ENCODE measurements at regions not wholly inside any gene's neighbourhood (a gene's known extent, or its start where the extent isn't known, plus 50 kb on each side); places are given as distances from the start of the nearest gene placed in this dataset.

DNA sequence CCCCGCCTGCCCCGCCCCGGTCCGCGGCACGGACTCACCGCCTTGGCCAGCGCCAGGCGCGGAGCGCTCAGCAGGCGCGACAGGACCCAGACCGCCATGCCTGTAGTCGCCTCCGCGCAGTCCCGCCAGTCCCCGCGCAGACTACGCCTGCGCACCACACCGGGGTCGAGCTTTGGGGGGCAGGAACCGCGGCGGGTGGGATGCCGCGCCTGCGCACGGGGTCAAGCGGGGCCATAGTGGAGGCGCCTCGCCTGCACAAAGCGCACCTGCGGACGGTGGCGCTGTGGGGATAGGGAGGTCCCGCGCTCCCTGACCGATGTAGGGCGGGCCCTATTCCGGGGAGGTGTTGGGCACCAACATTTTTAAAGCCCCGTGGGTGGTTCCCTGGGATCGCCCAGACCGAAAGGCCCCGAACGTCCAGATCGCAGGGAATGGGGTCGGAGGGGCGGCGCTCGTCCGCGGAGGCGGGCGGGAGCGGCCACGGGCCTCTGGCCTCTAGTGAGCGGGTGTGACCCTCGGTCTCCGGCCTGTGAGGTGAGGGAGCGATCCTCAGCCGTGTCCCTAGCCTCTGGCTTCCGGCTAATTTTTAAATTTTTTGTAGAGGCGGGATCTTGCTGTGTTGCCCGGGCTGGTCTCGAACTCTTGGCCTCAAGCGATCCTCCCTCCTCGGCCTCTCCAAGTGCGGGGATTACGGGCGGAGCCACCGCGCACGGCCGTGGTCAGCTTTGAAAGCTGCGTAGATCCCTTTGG is 70.8 kb upstream of the LPCAT1 start (continued):
- TF ChIP-seq, protein P1, sequence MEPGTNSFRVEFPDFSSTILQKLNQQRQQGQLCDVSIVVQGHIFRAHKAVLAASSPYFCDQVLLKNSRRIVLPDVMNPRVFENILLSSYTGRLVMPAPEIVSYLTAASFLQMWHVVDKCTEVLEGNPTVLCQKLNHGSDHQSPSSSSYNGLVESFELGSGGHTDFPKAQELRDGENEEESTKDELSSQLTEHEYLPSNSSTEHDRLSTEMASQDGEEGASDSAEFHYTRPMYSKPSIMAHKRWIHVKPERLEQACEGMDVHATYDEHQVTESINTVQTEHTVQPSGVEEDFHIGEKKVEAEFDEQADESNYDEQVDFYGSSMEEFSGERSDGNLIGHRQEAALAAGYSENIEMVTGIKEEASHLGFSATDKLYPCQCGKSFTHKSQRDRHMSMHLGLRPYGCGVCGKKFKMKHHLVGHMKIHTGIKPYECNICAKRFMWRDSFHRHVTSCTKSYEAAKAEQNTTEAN (CRISPR knock-in tag; conservative IDR thresholded peaks at IDR 0.05) = 0 out of 2 replicates have a peak, but pooled peaks have one; percentile 53
- TF ChIP-seq JUN (CRISPR knock-in tag; IDR thresholded peaks at IDR 0.05) (0 out of 2 replicates have a peak, but pooled peaks have one; percentile 25), RARG (CRISPR knock-in tag; IDR thresholded peaks at IDR 0.05; ENCODE audit: low read depth) (no peak), ZBTB25 (CRISPR knock-in tag; IDR thresholded peaks at IDR 0.05) (no peak), CEBPG (CRISPR knock-in tag; IDR thresholded peaks at IDR 0.05) (0 out of 2 replicates have a peak, but pooled peaks have one; percentile 5), NRL (CRISPR knock-in tag; IDR thresholded peaks at IDR 0.05; ENCODE audit: borderline replicate concordance) (0 out of 2 replicates have a peak, but pooled peaks have one; percentile 14), ZNF143 (CRISPR knock-in tag; IDR thresholded peaks at IDR 0.05) (0 out of 2 replicates have a peak, but pooled peaks have one; percentile 48), KDM2A (CRISPR knock-in tag; IDR thresholded peaks at IDR 0.05; ENCODE audit: borderline replicate concordance, low read depth) (peak; percentile 96), GZF1 (CRISPR knock-in tag; IDR thresholded peaks at IDR 0.05) (no peak), ZNF33B (CRISPR knock-in tag; IDR thresholded peaks at IDR 0.05) (no peak), PHF21A (CRISPR knock-in tag; IDR thresholded peaks at IDR 0.05) (peak; percentile 86), RBFOX2 (IDR thresholded peaks at IDR 0.05; ENCODE audit: low read depth, low read length) (peak; percentile 84), MBD4 (IDR thresholded peaks at IDR 0.05; ENCODE audit: borderline replicate concordance, low read length) (no peak), FOSL2 (CRISPR knock-in tag; IDR thresholded peaks at IDR 0.05) (peak; percentile 47; the same call in 1 of the 2 replicates), AHR (CRISPR knock-in tag; IDR thresholded peaks at IDR 0.05) (no peak), FOXK1 (CRISPR knock-in tag; IDR thresholded peaks at IDR 0.05; ENCODE audit: borderline replicate concordance, low read depth) (peak; percentile 62; the same call in 1 of the 2 replicates), ZNF567 (CRISPR knock-in tag; IDR thresholded peaks at IDR 0.05; ENCODE audit: borderline replicate concordance) (0 out of 2 replicates have a peak, but pooled peaks have one; percentile 67), DR1 (CRISPR knock-in tag; IDR thresholded peaks at IDR 0.05) (peak; percentile 55; the same call in 1 of the 2 replicates), ZNF674 (CRISPR knock-in tag; IDR thresholded peaks at IDR 0.05; ENCODE audit: low read depth) (no peak), ZNF383 (CRISPR knock-in tag; IDR thresholded peaks at IDR 0.05; ENCODE audit: borderline replicate concordance) (peak; percentile 78; the same call in 1 of the 2 replicates), AGO2 (optimal IDR thresholded peaks at IDR 0.05; ENCODE audit: low read depth, low read length) (peak; percentile 74), BORCS8-MEF2B (CRISPR knock-in tag; IDR thresholded peaks at IDR 0.05) (no peak), CBX5 (CRISPR knock-in tag; IDR thresholded peaks at IDR 0.05; ENCODE audit: borderline replicate concordance) (no peak), ZXDC (CRISPR knock-in tag; IDR thresholded peaks at IDR 0.05) (peak; percentile 77; the same call in 1 of the 2 replicates)
- TF ChIP-seq, protein P2, sequence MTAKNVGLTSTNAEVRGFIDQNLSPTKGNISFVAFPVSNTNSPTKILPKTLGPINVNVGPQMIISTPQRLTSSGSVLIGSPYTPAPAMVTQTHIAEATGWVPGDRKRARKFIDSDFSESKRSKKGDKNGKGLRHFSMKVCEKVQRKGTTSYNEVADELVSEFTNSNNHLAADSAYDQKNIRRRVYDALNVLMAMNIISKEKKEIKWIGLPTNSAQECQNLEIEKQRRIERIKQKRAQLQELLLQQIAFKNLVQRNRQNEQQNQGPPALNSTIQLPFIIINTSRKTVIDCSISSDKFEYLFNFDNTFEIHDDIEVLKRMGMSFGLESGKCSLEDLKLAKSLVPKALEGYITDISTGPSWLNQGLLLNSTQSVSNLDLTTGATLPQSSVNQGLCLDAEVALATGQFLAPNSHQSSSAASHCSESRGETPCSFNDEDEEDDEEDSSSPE (CRISPR knock-in tag; IDR thresholded peaks at IDR 0.05) = peak; percentile 84

All from HepG2 (cell line).